Caco-2 (cell line): ENCODE measurements at regions not wholly inside any gene's neighbourhood (a gene's known extent, or its start where the extent isn't known, plus 50 kb on each side); places are given as distances from the start of the nearest gene placed in this dataset.

Experiments used
- BruUV-seq: library from RNA; stranded (reverse); fragments of 400-500 nt; replicated peaks from 2 replicates; lab custom pipeline; 2021; lab: Mats Ljungman, UMichigan
- CTCF ChIA-PET: fragments of 300-600 bp; sonication (Branson Sonifier 250); formaldehyde crosslinking; loops from one replicate; lab custom pipeline; 2022; ENCODE audit warnings: antibody characterized with exemption; lab: Charles Lee
- POLR2A ChIA-PET: fragments of 300-600 bp; sonication (Branson Sonifier 250); formaldehyde crosslinking; loops from one replicate; lab custom pipeline; 2022; ENCODE audit warnings: antibody characterized with exemption; lab: Charles Lee
- DNase-seq, 2 experiments: peaks; one replicate each; pipeline versions ENCODE4 v3.0.0 to v3.0.0-alpha.2; 2020 to 2022
- H3K27me3 ChIP-seq: replicated peaks from 2 replicates; pipeline ENCODE4 v1.6.0; 2011; ENCODE audit warnings: low read length; ENCODE audit not compliant: control insufficient read depth, insufficient read depth
- H3K36me3 ChIP-seq: 2 replicates; pipeline ENCODE4 v1.5.1; 2011; ENCODE audit warnings: low read length; ENCODE audit not compliant: control insufficient read depth, insufficient read depth
- H3K4me1 ChIP-seq: fragments of 250-450 bp; sonication (Bioruptor Pico); 2 replicates; pipeline ENCODE4 v1.5.1; 2020; ENCODE audit warnings: mild to moderate bottlenecking
- H3K4me3 ChIP-seq: 2 replicates; pipeline ENCODE4 v1.5.1; 2011; ENCODE audit warnings: low read depth, mild to moderate bottlenecking, control low read depth, low read length
- H3K9me3 ChIP-seq: fragments of 250-450 bp; sonication (Bioruptor Pico); 2 replicates; pipeline ENCODE4 v1.5.1; 2020; ENCODE audit warnings: mild to moderate bottlenecking, moderate library complexity
- H3K27ac Mint-ChIP-seq: one replicate; pipeline ENCODE4 v1.8.0; 2022; ENCODE audit warnings: mixed read lengths; ENCODE audit not compliant: unreplicated experiment
- H3K27me3 Mint-ChIP-seq: one replicate; pipeline ENCODE4 v1.8.0; 2022; ENCODE audit warnings: mixed read lengths; ENCODE audit not compliant: insufficient read depth, unreplicated experiment
- H3K36me3 Mint-ChIP-seq: one replicate; pipeline ENCODE4 v1.8.0; 2022; ENCODE audit warnings: mild to moderate bottlenecking, mixed read lengths; ENCODE audit not compliant: insufficient read depth, unreplicated experiment
- H3K4me1 Mint-ChIP-seq: one replicate; pipeline ENCODE4 v1.8.0; 2022; ENCODE audit warnings: low read depth, mixed read lengths; ENCODE audit not compliant: unreplicated experiment
- H3K4me3 Mint-ChIP-seq: one replicate; pipeline ENCODE4 v1.8.0; 2022; ENCODE audit warnings: mild to moderate bottlenecking, moderate library complexity, mixed read lengths; ENCODE audit not compliant: unreplicated experiment
- H3K9me3 Mint-ChIP-seq: one replicate; pipeline ENCODE4 v1.8.0; 2022; ENCODE audit warnings: mixed read lengths; ENCODE audit not compliant: unreplicated experiment
- intact Hi-C: fragments of 100-400 bp; cut with micrococcal nuclease; formaldehyde crosslinking; loops from one replicate; pipeline ENCODE4 v1.10.0; 2022; ENCODE audit not compliant: unreplicated experiment
- TF ChIP-seq, protein P1 (sequence below), 2 experiments: fragments of 200-600 bp in 1 of 2; IDR thresholded peaks; 1 replicate in 1 of 2; 2 replicates in 1 of 2; pipeline versions ENCODE4 v1.5.1 to v1.8.0; 2011 to 2022; ENCODE audit warnings: antibody characterized with exemption in 1 of 2, control low read depth in 1 of 2, inconsistent platforms in 1 of 2, low read depth in 1 of 2, low read length in 1 of 2, mild to moderate bottlenecking in 1 of 2, moderate library complexity in 1 of 2; ENCODE audit not compliant: insufficient read depth in 1 of 2, severe bottlenecking in 1 of 2, unreplicated experiment in 1 of 2

DNA sequence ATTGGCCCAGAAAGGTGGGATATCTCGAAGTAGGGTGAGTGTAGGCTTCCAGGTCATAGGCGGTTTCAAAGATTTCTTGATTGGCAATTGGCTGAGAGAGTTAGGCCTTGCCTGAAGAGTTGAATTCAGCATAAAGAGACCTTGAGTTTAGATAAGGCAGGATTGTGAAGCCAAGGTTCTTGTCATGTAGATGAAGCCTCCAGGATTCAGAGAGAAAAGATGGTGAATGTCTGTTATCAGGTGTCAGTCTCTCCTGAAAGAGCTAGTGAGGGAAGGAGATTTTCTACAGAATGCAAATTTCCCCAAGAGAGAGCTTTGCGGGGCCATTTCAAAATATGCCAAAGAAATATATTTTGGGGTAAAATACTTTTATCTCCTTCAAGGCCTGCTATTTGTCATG lies 217.0 kb upstream of the TLE3 start:
- H3K4me3 ChIP-seq = no peak overlapping the region
- Mint-ChIP-seq H3K9me3 (no peaks in the 10 kb centered on the region), H3K27ac (no peak overlapping the region), H3K36me3 (no peaks in the 10 kb centered on the region), H3K4me3 (no peak overlapping the region), H3K27me3 (no peaks in the 10 kb centered on the region), H3K4me1 (peaks cover 10% of the 10 kb centered on the region)
- intact Hi-C loops = no loop called here
- no peaks in the 10 kb centered on the region for H3K9me3 ChIP-seq
- BruUV-seq = no TSS peak
- POLR2A ChIA-PET = no interaction called here
- DNase-seq = no peak
- TF ChIP-seq, protein P1, sequence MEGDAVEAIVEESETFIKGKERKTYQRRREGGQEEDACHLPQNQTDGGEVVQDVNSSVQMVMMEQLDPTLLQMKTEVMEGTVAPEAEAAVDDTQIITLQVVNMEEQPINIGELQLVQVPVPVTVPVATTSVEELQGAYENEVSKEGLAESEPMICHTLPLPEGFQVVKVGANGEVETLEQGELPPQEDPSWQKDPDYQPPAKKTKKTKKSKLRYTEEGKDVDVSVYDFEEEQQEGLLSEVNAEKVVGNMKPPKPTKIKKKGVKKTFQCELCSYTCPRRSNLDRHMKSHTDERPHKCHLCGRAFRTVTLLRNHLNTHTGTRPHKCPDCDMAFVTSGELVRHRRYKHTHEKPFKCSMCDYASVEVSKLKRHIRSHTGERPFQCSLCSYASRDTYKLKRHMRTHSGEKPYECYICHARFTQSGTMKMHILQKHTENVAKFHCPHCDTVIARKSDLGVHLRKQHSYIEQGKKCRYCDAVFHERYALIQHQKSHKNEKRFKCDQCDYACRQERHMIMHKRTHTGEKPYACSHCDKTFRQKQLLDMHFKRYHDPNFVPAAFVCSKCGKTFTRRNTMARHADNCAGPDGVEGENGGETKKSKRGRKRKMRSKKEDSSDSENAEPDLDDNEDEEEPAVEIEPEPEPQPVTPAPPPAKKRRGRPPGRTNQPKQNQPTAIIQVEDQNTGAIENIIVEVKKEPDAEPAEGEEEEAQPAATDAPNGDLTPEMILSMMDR (IDR thresholded peaks at IDR 0.05; ENCODE audit: insufficient read depth in 1 of 2, low read depth in 1 of 2, low read length in 1 of 2, severe bottlenecking in 1 of 2, unreplicated experiment in 1 of 2) = no peak
- 0 out of 2 replicates have a peak, but pooled peaks cover 4% of the 10 kb centered on the region for H3K4me1 ChIP-seq
- CTCF ChIA-PET = no interaction called here
- no peaks in the 10 kb centered on the region for H3K36me3 ChIP-seq
- no peaks in the 10 kb centered on the region for H3K27me3 ChIP-seq

DNA sequence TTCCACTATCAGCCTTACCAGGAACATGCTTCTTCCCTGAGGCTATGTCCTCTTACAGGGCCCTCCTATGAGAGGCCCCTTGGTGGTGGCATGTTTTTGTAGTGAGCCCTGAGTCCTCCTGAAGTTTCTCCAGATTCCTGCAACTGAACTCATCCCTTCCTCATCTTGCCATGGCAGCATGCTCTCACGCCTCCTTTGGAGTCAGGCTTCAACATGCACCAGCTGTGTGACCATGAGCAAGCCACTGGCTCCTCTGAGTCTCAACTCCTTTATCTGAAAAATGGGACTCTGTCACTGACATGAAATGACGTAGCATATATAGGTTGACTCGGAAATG lies 216.3 kb upstream of the TLE3 start:
- Histone ChIP-seq H3K4me1 (0 out of 2 replicates have a peak, but pooled peaks cover 4% of the 10 kb centered on the region), H3K27me3 (no peaks in the 10 kb centered on the region), H3K4me3 (no peak overlapping the region), H3K9me3 (no peaks in the 10 kb centered on the region), H3K36me3 (no peaks in the 10 kb centered on the region)
- DNase-seq = no peak
- H3K36me3 Mint-ChIP-seq = no peaks in the 10 kb centered on the region
- no peaks in the 10 kb centered on the region for H3K27me3 Mint-ChIP-seq
- no peak overlapping the region for H3K4me3 Mint-ChIP-seq
- H3K4me1 Mint-ChIP-seq = peaks cover 13% of the 10 kb centered on the region
- POLR2A ChIA-PET = no interaction called here
- H3K27ac Mint-ChIP-seq = no peak overlapping the region
- BruUV-seq = no TSS peak
- no peaks in the 10 kb centered on the region for H3K9me3 Mint-ChIP-seq
- intact Hi-C loops = no loop called here
- TF ChIP-seq, protein P1 (IDR thresholded peaks at IDR 0.05; ENCODE audit: insufficient read depth in 1 of 2, low read depth in 1 of 2, low read length in 1 of 2, severe bottlenecking in 1 of 2, unreplicated experiment in 1 of 2) = no peak
- CTCF ChIA-PET = no interaction called here

- Histone ChIP-seq H3K4me1 (0 out of 2 replicates have a peak, but pooled peaks cover 4% of the 10 kb centered on the region), H3K9me3 (no peaks in the 10 kb centered on the region), H3K36me3 (no peaks in the 10 kb centered on the region), H3K4me3 (no peak overlapping the region), H3K27me3 (no peaks in the 10 kb centered on the region)
- H3K4me1 Mint-ChIP-seq = peaks cover 13% of the 10 kb centered on the region
- no peak overlapping the region for H3K4me3 Mint-ChIP-seq
- no peaks in the 10 kb centered on the region for H3K36me3 Mint-ChIP-seq
- intact Hi-C loops = no loop called here
- DNase-seq = no peak
- ChIA-PET POLR2A (no interaction called here), CTCF (no interaction called here)
- no peak overlapping the region for H3K27ac Mint-ChIP-seq
- TF ChIP-seq, protein P1 (IDR thresholded peaks at IDR 0.05; ENCODE audit: insufficient read depth in 1 of 2, low read depth in 1 of 2, low read length in 1 of 2, severe bottlenecking in 1 of 2, unreplicated experiment in 1 of 2) = no peak
- no peaks in the 10 kb centered on the region for H3K27me3 Mint-ChIP-seq
- H3K9me3 Mint-ChIP-seq = no peaks in the 10 kb centered on the region
- no TSS peak for BruUV-seq
These were observed 215.6 kb upstream of the TLE3 start for GRCh38 chr15:70313099-70314017.
